ENCODE measurements at regions not wholly inside any gene's neighbourhood (a gene's known extent, or its start where the extent isn't known, plus 50 kb on each side); places are given as distances from the start of the nearest gene placed in this dataset.

- H3K4me3 Mint-ChIP-seq (ENCODE audit: unreplicated experiment), result no peak overlapping the region
- H3K4me1 Mint-ChIP-seq (ENCODE audit: low read depth, unreplicated experiment), result peaks cover 3% of the 10 kb centered on the region
Observed at GRCh38 chr16:51896013-51896412, 650.9 kb downstream of the TOX3 start.

DNA sequence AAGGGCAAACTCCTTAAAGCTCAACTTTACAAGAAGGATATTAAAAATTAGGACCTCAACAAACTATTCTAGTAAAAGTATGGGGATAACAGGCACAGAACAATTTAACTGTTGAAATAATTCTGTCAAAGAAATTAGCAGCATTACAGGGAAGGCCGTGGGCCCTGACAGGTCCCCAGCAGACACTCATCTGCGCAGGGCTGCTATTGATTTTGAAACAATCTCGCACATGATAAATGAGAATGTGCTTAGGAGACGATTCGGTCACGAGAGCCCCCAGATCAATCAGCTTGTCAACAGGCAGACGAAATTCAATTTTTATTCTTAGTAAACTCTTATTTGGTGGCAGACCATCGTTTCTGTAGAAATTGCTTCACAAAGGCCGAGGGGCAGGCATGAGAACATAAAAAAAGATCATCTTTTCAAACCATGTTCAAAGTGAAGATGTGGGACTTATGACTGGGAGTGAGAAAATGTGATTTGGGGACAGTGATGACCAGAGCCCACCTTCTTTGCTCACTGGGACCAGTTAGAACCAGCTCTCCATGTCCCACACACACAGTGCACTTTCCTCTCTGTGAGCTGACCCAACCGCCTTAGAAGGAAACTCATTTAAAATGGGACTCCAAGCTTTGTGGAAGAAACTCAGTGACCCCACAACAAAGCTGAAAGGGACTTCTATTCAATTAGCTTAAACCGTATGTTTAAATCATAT lies 654.5 kb downstream of the TOX3 start:
- H3K4me3 Mint-ChIP-seq (ENCODE audit: unreplicated experiment), result no peak overlapping the region
- H3K36me3 Mint-ChIP-seq (ENCODE audit: unreplicated experiment), result no peaks in the 10 kb centered on the region
- TF ChIP-seq, protein P1, sequence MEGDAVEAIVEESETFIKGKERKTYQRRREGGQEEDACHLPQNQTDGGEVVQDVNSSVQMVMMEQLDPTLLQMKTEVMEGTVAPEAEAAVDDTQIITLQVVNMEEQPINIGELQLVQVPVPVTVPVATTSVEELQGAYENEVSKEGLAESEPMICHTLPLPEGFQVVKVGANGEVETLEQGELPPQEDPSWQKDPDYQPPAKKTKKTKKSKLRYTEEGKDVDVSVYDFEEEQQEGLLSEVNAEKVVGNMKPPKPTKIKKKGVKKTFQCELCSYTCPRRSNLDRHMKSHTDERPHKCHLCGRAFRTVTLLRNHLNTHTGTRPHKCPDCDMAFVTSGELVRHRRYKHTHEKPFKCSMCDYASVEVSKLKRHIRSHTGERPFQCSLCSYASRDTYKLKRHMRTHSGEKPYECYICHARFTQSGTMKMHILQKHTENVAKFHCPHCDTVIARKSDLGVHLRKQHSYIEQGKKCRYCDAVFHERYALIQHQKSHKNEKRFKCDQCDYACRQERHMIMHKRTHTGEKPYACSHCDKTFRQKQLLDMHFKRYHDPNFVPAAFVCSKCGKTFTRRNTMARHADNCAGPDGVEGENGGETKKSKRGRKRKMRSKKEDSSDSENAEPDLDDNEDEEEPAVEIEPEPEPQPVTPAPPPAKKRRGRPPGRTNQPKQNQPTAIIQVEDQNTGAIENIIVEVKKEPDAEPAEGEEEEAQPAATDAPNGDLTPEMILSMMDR (IDR thresholded peaks at IDR 0.05; ENCODE audit: partially characterized antibody, unreplicated experiment), result no peak
- H3K4me1 Mint-ChIP-seq (ENCODE audit: low read depth, unreplicated experiment), result peaks cover 3% of the 10 kb centered on the region
- H3K9me3 Mint-ChIP-seq (ENCODE audit: unreplicated experiment), result no peaks in the 10 kb centered on the region
- DNase-seq, result no peak
- H3K27ac Mint-ChIP-seq (ENCODE audit: unreplicated experiment), result no peak overlapping the region
- no peaks in the 10 kb centered on the region for H3K27me3 Mint-ChIP-seq (ENCODE audit: unreplicated experiment)

More at GRCh38 chr16:51896013-51896412, 650.9 kb downstream of the TOX3 start:
- Mint-ChIP-seq H3K27me3 (ENCODE audit: unreplicated experiment) (no peaks in the 10 kb centered on the region), H3K9me3 (ENCODE audit: unreplicated experiment) (no peaks in the 10 kb centered on the region), H3K36me3 (ENCODE audit: unreplicated experiment) (no peaks in the 10 kb centered on the region), H3K27ac (ENCODE audit: unreplicated experiment) (no peak overlapping the region)
- TF ChIP-seq, protein P1 (IDR thresholded peaks at IDR 0.05; ENCODE audit: partially characterized antibody, unreplicated experiment), result no peak
- DNase-seq, result no peak

GRCh38 chr16:51888534-51888933 lies 658.4 kb downstream of the TOX3 start:
- Mint-ChIP-seq H3K36me3 (ENCODE audit: unreplicated experiment) (no peaks in the 10 kb centered on the region), H3K27ac (ENCODE audit: unreplicated experiment) (no peak overlapping the region), H3K9me3 (ENCODE audit: unreplicated experiment) (peaks cover 3% of the 10 kb centered on the region), H3K4me1 (ENCODE audit: low read depth, unreplicated experiment) (peaks cover 3% of the 10 kb centered on the region), H3K4me3 (ENCODE audit: unreplicated experiment) (no peak overlapping the region), H3K27me3 (ENCODE audit: unreplicated experiment) (no peaks in the 10 kb centered on the region)
- TF ChIP-seq, protein P1 (IDR thresholded peaks at IDR 0.05; ENCODE audit: partially characterized antibody, unreplicated experiment), result no peak
- no peak for DNase-seq

DNA sequence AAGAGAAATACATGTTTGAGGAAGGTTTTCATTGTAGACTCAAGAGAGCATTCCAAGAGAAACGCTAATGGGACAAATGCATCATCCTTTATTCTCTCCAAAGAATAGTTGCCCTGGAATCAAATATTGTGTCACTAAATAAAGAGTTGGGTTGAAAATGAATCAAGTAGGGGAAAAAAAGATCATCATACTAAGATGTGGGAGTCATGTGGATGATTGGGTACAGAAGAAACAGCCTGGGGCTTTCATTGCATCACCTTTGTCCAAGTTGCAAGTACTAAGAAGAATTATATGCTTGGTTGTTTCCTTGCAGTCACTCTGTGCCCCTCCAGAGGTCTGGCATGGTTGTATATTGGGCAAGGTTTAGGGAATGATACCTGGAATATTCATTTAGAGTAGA lies 658.9 kb downstream of the TOX3 start:
- Mint-ChIP-seq H3K36me3 (ENCODE audit: unreplicated experiment) (no peaks in the 10 kb centered on the region), H3K27ac (ENCODE audit: unreplicated experiment) (no peak overlapping the region), H3K27me3 (ENCODE audit: unreplicated experiment) (no peaks in the 10 kb centered on the region), H3K9me3 (ENCODE audit: unreplicated experiment) (peaks cover 3% of the 10 kb centered on the region), H3K4me3 (ENCODE audit: unreplicated experiment) (no peak overlapping the region), H3K4me1 (ENCODE audit: low read depth, unreplicated experiment) (peaks cover 3% of the 10 kb centered on the region)
- TF ChIP-seq, protein P1 (IDR thresholded peaks at IDR 0.05; ENCODE audit: partially characterized antibody, unreplicated experiment), result no peak
- DNase-seq, result no peak

- DNase-seq, result no peak
- Mint-ChIP-seq H3K4me1 (ENCODE audit: low read depth, unreplicated experiment) (no peaks in the 10 kb centered on the region), H3K9me3 (ENCODE audit: unreplicated experiment) (peaks cover 3% of the 10 kb centered on the region), H3K36me3 (ENCODE audit: unreplicated experiment) (no peaks in the 10 kb centered on the region), H3K4me3 (ENCODE audit: unreplicated experiment) (no peak overlapping the region), H3K27me3 (ENCODE audit: unreplicated experiment) (no peaks in the 10 kb centered on the region), H3K27ac (ENCODE audit: unreplicated experiment) (no peak overlapping the region)
- TF ChIP-seq, protein P1 (IDR thresholded peaks at IDR 0.05; ENCODE audit: partially characterized antibody, unreplicated experiment), result no peak
Observed at GRCh38 chr16:51886456-51886855, 660.5 kb downstream of the TOX3 start.

All from glutamatergic neuron (in vitro differentiated cells).